Bronchial epithelial cell (primary cell): ENCODE measurements at regions not wholly inside any gene's neighbourhood (a gene's known extent, or its start where the extent isn't known, plus 50 kb on each side); places are given as distances from the start of the nearest gene placed in this dataset.

ENCODE experiments used
- DNase-seq: peaks from one replicate; pipeline ENCODE4 v3.0.0-alpha.2; 2010; ENCODE audit warnings: low read depth
- FAIRE-seq: peaks from 2 replicates; lab custom pipeline; 2011; peaks lifted over from hg19 to GRCh38; lab: Jason Lieb, UNC
- H3K27me3 ChIP-seq: 2 replicates; pipeline ENCODE4 v1.5.1; 2011; ENCODE audit warnings: low read length; ENCODE audit not compliant: control insufficient read depth, insufficient read depth
- H3K36me3 ChIP-seq: 2 replicates; pipeline ENCODE4 v1.5.1; 2011; ENCODE audit warnings: low read length; ENCODE audit not compliant: control insufficient read depth, insufficient read depth
- H3K4me3 ChIP-seq: 2 replicates; pipeline ENCODE4 v1.5.1; 2011; ENCODE audit warnings: mild to moderate bottlenecking, low read depth, low read length, control low read depth
- CTCF ChIP-seq: IDR thresholded peaks from 2 replicates; pipeline ENCODE4 v1.5.1; 2011; ENCODE audit warnings: mild to moderate bottlenecking, moderate library complexity, low read length, control low read depth, inconsistent platforms; ENCODE audit not compliant: insufficient read depth, severe bottlenecking

- H3K36me3 ChIP-seq: no peaks in the 10 kb centered on the region
- no peak for FAIRE-seq
- no peak for DNase-seq
- no peaks in the 10 kb centered on the region for H3K27me3 ChIP-seq
- no peak for TF ChIP-seq CTCF
- H3K4me3 ChIP-seq: no peak overlapping the region
Measured at GRCh38 chr5:38707352-38708210, 138.2 kb upstream of the OSMR start.

- DNase-seq (no peak), FAIRE-seq (no peak)
- no peaks in the 10 kb centered on the region for H3K27me3 ChIP-seq
- no peak for TF ChIP-seq CTCF
- no peaks in the 10 kb centered on the region for H3K36me3 ChIP-seq
- no peak overlapping the region for H3K4me3 ChIP-seq
Measured at GRCh38 chr5:38709678-38710306, 136.0 kb upstream of the OSMR start.

GRCh38 chr5:38710627-38711026, 135.2 kb upstream of the OSMR start:
- DNase-seq (no peak), FAIRE-seq (no peak)
- Histone ChIP-seq H3K36me3 (no peaks in the 10 kb centered on the region), H3K27me3 (no peaks in the 10 kb centered on the region), H3K4me3 (no peak overlapping the region)
- TF ChIP-seq CTCF: no peak

DNA sequence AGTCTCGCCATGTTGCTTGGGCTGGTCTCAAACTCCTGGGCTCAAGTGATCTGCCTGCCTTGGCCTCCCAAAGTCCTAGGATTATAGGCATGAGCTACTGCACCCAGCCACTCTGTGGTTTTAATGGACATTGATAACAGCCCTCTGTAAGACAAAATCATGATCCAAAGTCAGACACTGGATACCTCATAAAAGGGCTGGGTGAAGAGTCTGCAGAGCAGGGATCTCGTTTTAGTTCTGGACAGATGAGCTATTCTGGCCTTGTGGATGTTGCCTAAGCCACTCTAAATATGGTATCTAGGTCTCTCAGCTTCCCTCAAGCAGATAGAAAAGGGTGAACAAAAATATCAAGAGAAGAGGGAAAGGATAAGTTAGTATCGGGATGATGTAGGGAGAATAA, 133.4 kb upstream of the OSMR start:
- Histone ChIP-seq H3K36me3 (no peaks in the 10 kb centered on the region), H3K27me3 (no peaks in the 10 kb centered on the region), H3K4me3 (no peak overlapping the region)
- TF ChIP-seq CTCF: no peak
- DNase-seq (no peak), FAIRE-seq (no peak)

GRCh38 chr5:38714240-38714639, 131.6 kb upstream of the OSMR start:
- no peaks in the 10 kb centered on the region for H3K27me3 ChIP-seq
- H3K36me3 ChIP-seq: no peaks in the 10 kb centered on the region
- no peak overlapping the region for H3K4me3 ChIP-seq
- no peak for DNase-seq
- no peak for TF ChIP-seq CTCF
- FAIRE-seq: no peak
